ENCODE measurements at regions not wholly inside any gene's neighbourhood (a gene's known extent, or its start where the extent isn't known, plus 50 kb on each side); places are given as distances from the start of the nearest gene placed in this dataset.

- Histone ChIP-seq H3K4me3 (ENCODE audit: low read depth, low read length) (no peak overlapping the region), H3K36me3 (ENCODE audit: control insufficient read depth, insufficient read depth, low read length) (no peaks in the 10 kb centered on the region), H3K27me3 (ENCODE audit: control insufficient read depth, insufficient read depth, low read length) (no peaks in the 10 kb centered on the region)
- CTCF ChIA-PET: no interaction called here
- POLR2A ChIA-PET: no interaction called here
- no peak for DNase-seq (ENCODE audit: low read depth)
- TF ChIP-seq, protein P1, sequence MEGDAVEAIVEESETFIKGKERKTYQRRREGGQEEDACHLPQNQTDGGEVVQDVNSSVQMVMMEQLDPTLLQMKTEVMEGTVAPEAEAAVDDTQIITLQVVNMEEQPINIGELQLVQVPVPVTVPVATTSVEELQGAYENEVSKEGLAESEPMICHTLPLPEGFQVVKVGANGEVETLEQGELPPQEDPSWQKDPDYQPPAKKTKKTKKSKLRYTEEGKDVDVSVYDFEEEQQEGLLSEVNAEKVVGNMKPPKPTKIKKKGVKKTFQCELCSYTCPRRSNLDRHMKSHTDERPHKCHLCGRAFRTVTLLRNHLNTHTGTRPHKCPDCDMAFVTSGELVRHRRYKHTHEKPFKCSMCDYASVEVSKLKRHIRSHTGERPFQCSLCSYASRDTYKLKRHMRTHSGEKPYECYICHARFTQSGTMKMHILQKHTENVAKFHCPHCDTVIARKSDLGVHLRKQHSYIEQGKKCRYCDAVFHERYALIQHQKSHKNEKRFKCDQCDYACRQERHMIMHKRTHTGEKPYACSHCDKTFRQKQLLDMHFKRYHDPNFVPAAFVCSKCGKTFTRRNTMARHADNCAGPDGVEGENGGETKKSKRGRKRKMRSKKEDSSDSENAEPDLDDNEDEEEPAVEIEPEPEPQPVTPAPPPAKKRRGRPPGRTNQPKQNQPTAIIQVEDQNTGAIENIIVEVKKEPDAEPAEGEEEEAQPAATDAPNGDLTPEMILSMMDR (IDR thresholded peaks at IDR 0.05; ENCODE audit: insufficient read depth, low read depth, low read length): no peak
These were observed 987.3 kb downstream of the CCSER2 start for GRCh38 chr10:85315657-85316056.

- Histone ChIP-seq H3K36me3 (ENCODE audit: control insufficient read depth, insufficient read depth, low read length) (no peaks in the 10 kb centered on the region), H3K4me3 (ENCODE audit: low read depth, low read length) (no peak overlapping the region), H3K27me3 (ENCODE audit: control insufficient read depth, insufficient read depth, low read length) (no peaks in the 10 kb centered on the region)
- POLR2A ChIA-PET: no interaction called here
- CTCF ChIA-PET: no interaction called here
- TF ChIP-seq, protein P1 (IDR thresholded peaks at IDR 0.05; ENCODE audit: insufficient read depth, low read depth, low read length): no peak
- no peak for DNase-seq (ENCODE audit: low read depth)
These were observed 987.9 kb downstream of the CCSER2 start for GRCh38 chr10:85316276-85316675.

DNA sequence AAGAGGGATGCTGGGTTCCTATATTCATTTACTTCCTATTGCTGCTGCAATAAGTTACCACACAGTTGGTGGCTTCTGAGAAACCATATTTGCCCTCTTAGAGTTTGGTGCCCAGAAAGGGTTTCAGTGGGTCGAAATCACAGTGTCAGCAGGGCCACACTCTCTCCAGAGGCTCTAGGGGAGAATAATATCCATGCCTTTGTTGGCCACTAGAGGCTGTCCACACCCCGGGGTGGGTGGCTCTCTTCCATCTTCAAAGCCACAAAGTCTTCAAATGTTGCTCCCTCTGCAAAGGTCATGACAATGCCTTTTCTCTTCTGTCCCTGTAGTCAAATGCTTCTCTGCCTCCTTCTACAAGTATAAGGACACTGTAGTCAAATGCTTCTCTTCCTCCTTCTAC lies 989.4 kb downstream of the CCSER2 start:
- no peak overlapping the region for H3K4me3 ChIP-seq (ENCODE audit: low read depth, low read length)
- H3K36me3 ChIP-seq (ENCODE audit: control insufficient read depth, insufficient read depth, low read length): no peaks in the 10 kb centered on the region
- POLR2A ChIA-PET: no interaction called here
- no peak for DNase-seq (ENCODE audit: low read depth)
- CTCF ChIA-PET: no interaction called here
- TF ChIP-seq, protein P1 (IDR thresholded peaks at IDR 0.05; ENCODE audit: insufficient read depth, low read depth, low read length): no peak
- no peaks in the 10 kb centered on the region for H3K27me3 ChIP-seq (ENCODE audit: control insufficient read depth, insufficient read depth, low read length)

- CTCF ChIA-PET: no interaction called here
- DNase-seq (ENCODE audit: low read depth): no peak
- TF ChIP-seq, protein P1 (IDR thresholded peaks at IDR 0.05; ENCODE audit: insufficient read depth, low read depth, low read length): no peak
- POLR2A ChIA-PET: no interaction called here
- Histone ChIP-seq H3K36me3 (ENCODE audit: control insufficient read depth, insufficient read depth, low read length) (no peaks in the 10 kb centered on the region), H3K27me3 (ENCODE audit: control insufficient read depth, insufficient read depth, low read length) (no peaks in the 10 kb centered on the region), H3K4me3 (ENCODE audit: low read depth, low read length) (no peak overlapping the region)
These were observed 990.7 kb downstream of the CCSER2 start for GRCh38 chr10:85318809-85319807.

- ChIA-PET CTCF (no interaction called here), POLR2A (no interaction called here)
- Histone ChIP-seq H3K27me3 (ENCODE audit: control insufficient read depth, insufficient read depth, low read length) (no peaks in the 10 kb centered on the region), H3K36me3 (ENCODE audit: control insufficient read depth, insufficient read depth, low read length) (no peaks in the 10 kb centered on the region), H3K4me3 (ENCODE audit: low read depth, low read length) (no peak overlapping the region)
- TF ChIP-seq, protein P1 (IDR thresholded peaks at IDR 0.05; ENCODE audit: insufficient read depth, low read depth, low read length): no peak
- DNase-seq (ENCODE audit: low read depth): no peak
These were observed 991.4 kb downstream of the CCSER2 start for GRCh38 chr10:85319826-85320225.
